Stimulated activated CD4-positive, alpha-beta T cell treated with anti-CD3 and anti-CD28 coated beads, Interleukin-1b, Interleukin-23, amount 100 ng/mL, for 1 hour (primary cell): ENCODE measurements at regions not wholly inside any gene's neighbourhood (a gene's known extent, or its start where the extent isn't known, plus 50 kb on each side); places are given as distances from the start of the nearest gene placed in this dataset.
"Not testable (repeated sequence)": the region's sequence is repeated elsewhere in the genome, so short reads cannot be mapped to it uniquely, and the experiment has no call there.

ENCODE experiments used
- DNase-seq, 2 donors: peaks; one replicate each; pipeline ENCODE4 v3.0.0-alpha.2; 2020; ENCODE audit warnings: low read depth in 2 of 2

GRCh38 chr5:50898966-50899365 lies 232.5 kb downstream of the PARP8 start:
- no peak for DNase-seq

GRCh38 chr5:50900952-50901510 lies 234.6 kb downstream of the PARP8 start:
- DNase-seq, result no peak

GRCh38 chr5:50903651-50904050 lies 237.2 kb downstream of the PARP8 start:
- DNase-seq, result no peak

- no peak for DNase-seq
These were observed 239.6 kb downstream of the PARP8 start for GRCh38 chr5:50905996-50906570.

- DNase-seq, result not testable (repeated sequence)
These were observed 253.7 kb downstream of the PARP8 start for GRCh38 chr5:50920160-50920559.

GRCh38 chr5:50921366-50922133 lies 255.1 kb downstream of the PARP8 start:
- DNase-seq, result no peak

GRCh38 chr5:50922134-50922941 lies 255.9 kb downstream of the PARP8 start:
- not testable (repeated sequence) for DNase-seq

- no peak for DNase-seq
These were observed 256.7 kb downstream of the PARP8 start for GRCh38 chr5:50922942-50923767.

GRCh38 chr5:50923768-50924494 lies 257.5 kb downstream of the PARP8 start:
- no peak for DNase-seq

GRCh38 chr5:50927953-50928352 lies 261.5 kb downstream of the PARP8 start:
- DNase-seq, result no peak

GRCh38 chr5:50929174-50929573 lies 262.7 kb downstream of the PARP8 start:
- no peak for DNase-seq

- DNase-seq, result no peak
These were observed 267.9 kb downstream of the PARP8 start for GRCh38 chr5:50934343-50934742.

GRCh38 chr5:50945139-50945538 lies 278.7 kb downstream of the PARP8 start:
- DNase-seq, result no peak

- no peak for DNase-seq
These were observed 281.7 kb downstream of the PARP8 start for GRCh38 chr5:50947906-50948683.

- DNase-seq, result no peak
These were observed 286.9 kb downstream of the PARP8 start for GRCh38 chr5:50953290-50953689.

- no peak for DNase-seq
These were observed 292.5 kb downstream of the PARP8 start for GRCh38 chr5:50958852-50959457.

- peak in 1 of 2 donors; percentile 38 for DNase-seq
These were observed 296.8 kb downstream of the PARP8 start for GRCh38 chr5:50962934-50963872.

- no peak for DNase-seq
These were observed 297.7 kb downstream of the PARP8 start for GRCh38 chr5:50963971-50964745.
